Bronchial epithelial cell (primary cell): ENCODE measurements at regions not wholly inside any gene's neighbourhood (a gene's known extent, or its start where the extent isn't known, plus 50 kb on each side); places are given as distances from the start of the nearest gene placed in this dataset.
A peak's percentile ranks its signal among the peaks of the same experiment; 100 is the strongest.

Experiments used
- DNase-seq: peaks from one replicate; pipeline ENCODE4 v3.0.0-alpha.2; 2010; ENCODE audit warnings: low read depth
- FAIRE-seq: peaks from 2 replicates; lab custom pipeline; 2011; peaks lifted over from hg19 to GRCh38; lab: Jason Lieb, UNC
- H3K27me3 ChIP-seq: 2 replicates; pipeline ENCODE4 v1.5.1; 2011; ENCODE audit warnings: low read length; ENCODE audit not compliant: control insufficient read depth, insufficient read depth
- H3K36me3 ChIP-seq: 2 replicates; pipeline ENCODE4 v1.5.1; 2011; ENCODE audit warnings: low read length; ENCODE audit not compliant: control insufficient read depth, insufficient read depth
- H3K4me3 ChIP-seq: 2 replicates; pipeline ENCODE4 v1.5.1; 2011; ENCODE audit warnings: mild to moderate bottlenecking, low read depth, low read length, control low read depth
- TF ChIP-seq, protein P1 (sequence below): IDR thresholded peaks from 2 replicates; pipeline ENCODE4 v1.5.1; 2011; ENCODE audit warnings: mild to moderate bottlenecking, moderate library complexity, low read length, control low read depth, inconsistent platforms; ENCODE audit not compliant: insufficient read depth, severe bottlenecking

DNA sequence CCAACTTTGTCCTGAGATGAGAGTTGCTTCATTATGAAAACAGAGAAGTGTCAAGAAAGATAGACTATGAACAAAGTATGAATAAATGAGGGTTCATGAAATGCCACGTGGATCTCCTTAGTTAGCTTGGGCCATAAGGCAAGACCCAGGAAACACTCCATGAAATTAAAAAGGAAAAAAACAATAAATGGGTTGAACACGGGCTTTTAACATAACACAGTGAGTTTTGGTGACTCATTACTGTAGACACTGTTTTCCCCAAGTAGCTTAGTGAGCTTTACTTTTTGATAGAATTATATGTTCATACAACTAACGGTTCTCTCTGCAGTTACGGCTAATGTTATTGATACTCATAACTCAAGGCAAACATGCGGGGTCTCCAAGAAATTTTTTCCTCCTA is 265.0 kb downstream of the DHX15 start:
- Histone ChIP-seq H3K4me3 (no peak overlapping the region), H3K36me3 (no peaks in the 10 kb centered on the region), H3K27me3 (no peaks in the 10 kb centered on the region)
- TF ChIP-seq, protein P1, sequence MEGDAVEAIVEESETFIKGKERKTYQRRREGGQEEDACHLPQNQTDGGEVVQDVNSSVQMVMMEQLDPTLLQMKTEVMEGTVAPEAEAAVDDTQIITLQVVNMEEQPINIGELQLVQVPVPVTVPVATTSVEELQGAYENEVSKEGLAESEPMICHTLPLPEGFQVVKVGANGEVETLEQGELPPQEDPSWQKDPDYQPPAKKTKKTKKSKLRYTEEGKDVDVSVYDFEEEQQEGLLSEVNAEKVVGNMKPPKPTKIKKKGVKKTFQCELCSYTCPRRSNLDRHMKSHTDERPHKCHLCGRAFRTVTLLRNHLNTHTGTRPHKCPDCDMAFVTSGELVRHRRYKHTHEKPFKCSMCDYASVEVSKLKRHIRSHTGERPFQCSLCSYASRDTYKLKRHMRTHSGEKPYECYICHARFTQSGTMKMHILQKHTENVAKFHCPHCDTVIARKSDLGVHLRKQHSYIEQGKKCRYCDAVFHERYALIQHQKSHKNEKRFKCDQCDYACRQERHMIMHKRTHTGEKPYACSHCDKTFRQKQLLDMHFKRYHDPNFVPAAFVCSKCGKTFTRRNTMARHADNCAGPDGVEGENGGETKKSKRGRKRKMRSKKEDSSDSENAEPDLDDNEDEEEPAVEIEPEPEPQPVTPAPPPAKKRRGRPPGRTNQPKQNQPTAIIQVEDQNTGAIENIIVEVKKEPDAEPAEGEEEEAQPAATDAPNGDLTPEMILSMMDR, result no peak
- FAIRE-seq (no peak), DNase-seq (no peak)

DNA sequence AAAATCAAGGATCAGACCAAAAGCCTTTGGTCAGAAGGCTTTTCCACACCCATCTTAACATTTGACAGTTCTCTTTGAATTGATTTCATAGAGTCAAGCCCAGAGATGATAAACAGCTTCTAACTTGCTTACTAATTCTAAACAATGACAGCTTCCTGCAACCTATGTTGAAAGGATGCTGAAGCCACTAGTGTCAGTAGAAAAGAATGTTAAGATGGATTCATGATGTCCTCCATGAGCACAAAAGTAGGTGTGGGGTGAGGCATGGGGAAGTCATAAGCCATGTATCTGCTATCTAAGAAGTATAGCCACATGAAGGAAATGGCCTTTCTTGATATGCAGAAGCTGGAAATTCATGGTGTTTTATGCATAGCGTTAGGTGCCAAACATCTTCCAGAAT is 269.3 kb downstream of the DHX15 start:
- TF ChIP-seq, protein P1, result no peak
- DNase-seq (peak; percentile 35), FAIRE-seq (no peak)
- Histone ChIP-seq H3K27me3 (no peaks in the 10 kb centered on the region), H3K36me3 (no peaks in the 10 kb centered on the region), H3K4me3 (no peak overlapping the region)

DNA sequence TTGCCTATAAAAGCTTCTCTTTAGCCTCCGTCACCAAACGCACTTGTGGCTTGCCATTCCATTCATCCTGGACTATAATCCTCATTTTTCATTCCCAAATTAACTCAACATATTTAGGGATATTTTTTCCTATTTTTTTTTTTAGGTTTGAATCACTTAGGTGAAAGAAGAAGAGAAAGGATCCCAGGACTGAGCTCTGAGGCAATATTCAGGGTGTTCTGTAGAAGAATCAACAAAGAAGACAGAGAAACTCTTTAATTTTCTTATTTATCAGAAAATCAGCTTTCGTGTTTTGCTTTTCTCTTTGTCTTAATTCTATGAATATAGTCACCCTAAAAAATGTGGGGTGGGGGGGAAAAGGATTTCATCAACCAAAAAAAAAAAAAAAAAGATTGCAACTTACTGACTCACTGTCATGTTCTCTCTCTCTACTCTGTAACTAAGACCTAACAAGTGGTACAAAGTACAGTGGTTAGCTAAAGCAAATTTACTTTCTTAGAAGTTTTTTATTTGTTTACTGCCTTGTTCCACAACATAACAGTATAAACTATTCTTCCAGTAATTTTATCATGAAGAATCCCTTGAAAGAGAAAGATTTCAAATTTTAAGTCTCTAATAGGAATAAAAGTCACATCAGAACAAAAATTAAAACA is 272.0 kb downstream of the DHX15 start:
- H3K36me3 ChIP-seq, result no peaks in the 10 kb centered on the region
- H3K27me3 ChIP-seq, result no peaks in the 10 kb centered on the region
- no peak for FAIRE-seq
- no peak for DNase-seq
- TF ChIP-seq, protein P1, result no peak
- H3K4me3 ChIP-seq, result no peak overlapping the region

DNA sequence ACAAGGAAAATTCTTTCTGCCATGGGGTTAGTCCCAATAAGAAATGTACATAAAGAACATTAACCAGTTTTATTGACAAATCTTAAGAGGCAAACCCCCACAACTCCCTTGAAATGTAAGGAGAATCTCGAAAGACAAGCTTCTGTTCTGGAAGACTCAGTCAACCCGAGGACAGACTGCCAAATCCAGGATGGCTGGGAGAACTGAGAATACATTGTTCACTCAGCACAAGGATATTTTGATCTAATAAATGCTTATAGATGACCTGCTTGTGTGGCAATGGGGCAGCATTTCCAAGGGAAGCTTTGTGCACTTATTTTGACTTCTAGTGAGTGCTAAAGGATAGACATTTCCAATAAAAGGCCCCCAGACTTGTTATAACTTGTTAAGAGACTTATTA is 280.4 kb downstream of the DHX15 start:
- H3K4me3 ChIP-seq, result no peak overlapping the region
- H3K27me3 ChIP-seq, result no peaks in the 10 kb centered on the region
- TF ChIP-seq, protein P1, result no peak
- no peaks in the 10 kb centered on the region for H3K36me3 ChIP-seq
- FAIRE-seq (no peak), DNase-seq (no peak)

DNA sequence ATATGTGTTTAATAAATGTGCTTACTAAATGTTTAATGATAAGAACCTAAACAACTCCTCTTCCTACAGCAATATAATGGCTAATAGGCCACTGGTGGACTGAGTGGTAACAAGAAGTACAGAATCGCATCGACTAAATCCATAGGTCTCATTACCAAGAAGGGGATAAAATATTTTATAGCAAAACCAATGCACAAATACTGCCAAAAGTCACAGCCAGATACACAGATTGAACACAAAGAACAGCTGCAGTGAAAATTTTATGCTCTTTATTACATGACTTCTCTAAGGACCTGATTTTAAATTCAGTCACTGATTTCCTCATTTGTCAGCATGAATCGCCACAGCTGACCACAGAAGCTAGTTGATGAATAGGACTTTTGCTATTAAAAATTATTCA is 285.4 kb downstream of the DHX15 start:
- DNase-seq (no peak), FAIRE-seq (no peak)
- Histone ChIP-seq H3K36me3 (no peaks in the 10 kb centered on the region), H3K4me3 (no peak overlapping the region), H3K27me3 (no peaks in the 10 kb centered on the region)
- TF ChIP-seq, protein P1, result no peak

DNA sequence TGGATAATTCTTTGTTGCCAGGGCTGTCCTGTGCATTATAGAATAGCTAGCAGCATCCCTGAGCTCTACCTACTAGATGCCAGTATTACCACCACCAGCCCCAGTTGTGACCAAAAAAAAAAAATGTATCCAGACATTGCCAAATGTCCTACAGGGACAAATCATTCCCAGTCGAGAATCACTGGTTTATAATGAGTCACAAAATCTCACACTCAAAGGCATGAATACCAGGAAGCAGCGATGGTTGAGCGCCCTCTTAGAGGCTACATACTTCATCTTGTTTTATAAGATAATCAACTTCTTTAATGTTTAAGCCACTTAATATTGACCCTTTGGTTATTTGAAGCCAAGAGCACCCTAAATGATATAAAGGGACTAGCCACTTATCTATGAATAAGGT is 297.3 kb downstream of the DHX15 start:
- TF ChIP-seq, protein P1, result no peak
- DNase-seq (peak; percentile 27), FAIRE-seq (no peak)
- Histone ChIP-seq H3K27me3 (no peaks in the 10 kb centered on the region), H3K36me3 (no peaks in the 10 kb centered on the region), H3K4me3 (no peak overlapping the region)
